Smooth muscle cell (in vitro differentiated cells): ENCODE measurements at regions not wholly inside any gene's neighbourhood (a gene's known extent, or its start where the extent isn't known, plus 50 kb on each side); places are given as distances from the start of the nearest gene placed in this dataset.

Experiments
- DNase-seq: peaks from one replicate; lab custom pipeline; 2025; ENCODE audit not compliant: unreplicated experiment; lab: John Stamatoyannopoulos, UW
- H2AFZ ChIP-seq: fragments of 200-600 bp; sonication (generic); 2 replicates; pipeline ENCODE4 v1.6.0; 2016; ENCODE audit warnings: antibody characterized with exemption, low read depth, mild to moderate bottlenecking
- H3F3A ChIP-seq: fragments of 200-600 bp; sonication (generic); 2 replicates; pipeline ENCODE4 v1.6.0; 2017; ENCODE audit warnings: antibody characterized with exemption, low read depth
- H3K27ac ChIP-seq: fragments of 200-600 bp; sonication (generic); 2 replicates; pipeline ENCODE4 v1.5.1; 2016; ENCODE audit warnings: low read depth, mild to moderate bottlenecking
- H3K27me3 ChIP-seq: fragments of 200-600 bp; sonication (generic); 2 replicates; pipeline ENCODE4 v1.6.1; 2016; ENCODE audit warnings: low read depth, mild to moderate bottlenecking
- H3K36me3 ChIP-seq: fragments of 200-600 bp; sonication (generic); 2 replicates; pipeline ENCODE4 v1.5.1; 2016; ENCODE audit warnings: low read depth
- H3K4me1 ChIP-seq: fragments of 200-600 bp; sonication (generic); 2 replicates; pipeline ENCODE4 v1.5.1; 2016; ENCODE audit warnings: low read depth
- H3K4me2 ChIP-seq: fragments of 200-600 bp; sonication (generic); 2 replicates; pipeline ENCODE4 v1.6.0; 2016; ENCODE audit warnings: mild to moderate bottlenecking
- H3K4me3 ChIP-seq: fragments of 200-600 bp; sonication (generic); 2 replicates; pipeline ENCODE4 v1.5.1; 2016; ENCODE audit warnings: mild to moderate bottlenecking
- H3K79me2 ChIP-seq: fragments of 200-600 bp; sonication (generic); 2 replicates; pipeline ENCODE4 v1.6.0; 2016; ENCODE audit warnings: low read depth, mild to moderate bottlenecking
- H3K9ac ChIP-seq: fragments of 200-600 bp; sonication (generic); 2 replicates; pipeline ENCODE4 v1.6.0; 2016; ENCODE audit warnings: low read depth
- H3K9me3 ChIP-seq: fragments of 200-600 bp; sonication (generic); replicated peaks from 2 replicates; pipeline ENCODE4 v1.5.1; 2016; ENCODE audit warnings: low read depth
- H4K20me1 ChIP-seq: fragments of 200-600 bp; sonication (generic); 2 replicates; pipeline ENCODE4 v1.6.0; 2016; ENCODE audit warnings: low read depth
- WGBS: methylation state at CpG from one replicate; pipeline ENCODE4 v1.1.7; 2016; ENCODE audit warnings: low lambda C conversion rate; 5-methylcytosine and 5-hydroxymethylcytosine counted together
- TF ChIP-seq, protein P1 (sequence below): fragments of 200-600 bp; sonication (generic); IDR thresholded peaks from 2 replicates; pipeline ENCODE4 v1.5.1; 2017; ENCODE audit warnings: borderline replicate concordance, mild to moderate bottlenecking, antibody characterized with exemption; ENCODE audit not compliant: insufficient read depth, poor library complexity, severe bottlenecking

DNA sequence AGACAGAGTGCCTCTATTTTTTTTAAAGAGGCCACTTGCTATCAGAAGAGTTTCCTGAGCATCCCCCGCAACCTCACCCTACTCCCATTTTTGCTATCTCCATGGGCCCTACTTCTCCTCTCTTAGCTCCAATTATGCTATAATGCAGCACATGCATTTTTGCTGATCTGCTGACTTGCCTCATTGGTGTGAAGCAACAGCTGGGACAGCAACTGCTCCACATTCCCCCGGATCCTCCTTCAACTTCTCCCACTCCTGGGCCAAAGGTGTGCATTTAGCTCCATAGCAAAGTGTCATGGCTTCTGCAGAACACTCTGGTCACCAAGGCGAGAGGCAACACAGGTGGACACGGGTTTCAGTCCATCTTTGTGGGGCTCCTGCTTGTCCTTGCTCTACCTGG is 56.7 kb upstream of the USP29 start:
- Histone ChIP-seq H3K4me3 (no peak overlapping the region), H2AFZ (no peak overlapping the region), H3K27ac (no peak overlapping the region), H3K9me3 (no peaks in the 10 kb centered on the region), H3K9ac (no peak overlapping the region), H3F3A (no peaks in the 10 kb centered on the region), H4K20me1 (no peaks in the 10 kb centered on the region), H3K27me3 (no peaks in the 10 kb centered on the region), H3K79me2 (no peaks in the 10 kb centered on the region), H3K4me2 (no peak overlapping the region), H3K36me3 (no peaks in the 10 kb centered on the region), H3K4me1 (no peaks in the 10 kb centered on the region)
- 58% methylated on average over 4 of the region's 4 CpGs for WGBS
- no peak for DNase-seq
- TF ChIP-seq, protein P1, sequence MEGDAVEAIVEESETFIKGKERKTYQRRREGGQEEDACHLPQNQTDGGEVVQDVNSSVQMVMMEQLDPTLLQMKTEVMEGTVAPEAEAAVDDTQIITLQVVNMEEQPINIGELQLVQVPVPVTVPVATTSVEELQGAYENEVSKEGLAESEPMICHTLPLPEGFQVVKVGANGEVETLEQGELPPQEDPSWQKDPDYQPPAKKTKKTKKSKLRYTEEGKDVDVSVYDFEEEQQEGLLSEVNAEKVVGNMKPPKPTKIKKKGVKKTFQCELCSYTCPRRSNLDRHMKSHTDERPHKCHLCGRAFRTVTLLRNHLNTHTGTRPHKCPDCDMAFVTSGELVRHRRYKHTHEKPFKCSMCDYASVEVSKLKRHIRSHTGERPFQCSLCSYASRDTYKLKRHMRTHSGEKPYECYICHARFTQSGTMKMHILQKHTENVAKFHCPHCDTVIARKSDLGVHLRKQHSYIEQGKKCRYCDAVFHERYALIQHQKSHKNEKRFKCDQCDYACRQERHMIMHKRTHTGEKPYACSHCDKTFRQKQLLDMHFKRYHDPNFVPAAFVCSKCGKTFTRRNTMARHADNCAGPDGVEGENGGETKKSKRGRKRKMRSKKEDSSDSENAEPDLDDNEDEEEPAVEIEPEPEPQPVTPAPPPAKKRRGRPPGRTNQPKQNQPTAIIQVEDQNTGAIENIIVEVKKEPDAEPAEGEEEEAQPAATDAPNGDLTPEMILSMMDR, result no peak

DNA sequence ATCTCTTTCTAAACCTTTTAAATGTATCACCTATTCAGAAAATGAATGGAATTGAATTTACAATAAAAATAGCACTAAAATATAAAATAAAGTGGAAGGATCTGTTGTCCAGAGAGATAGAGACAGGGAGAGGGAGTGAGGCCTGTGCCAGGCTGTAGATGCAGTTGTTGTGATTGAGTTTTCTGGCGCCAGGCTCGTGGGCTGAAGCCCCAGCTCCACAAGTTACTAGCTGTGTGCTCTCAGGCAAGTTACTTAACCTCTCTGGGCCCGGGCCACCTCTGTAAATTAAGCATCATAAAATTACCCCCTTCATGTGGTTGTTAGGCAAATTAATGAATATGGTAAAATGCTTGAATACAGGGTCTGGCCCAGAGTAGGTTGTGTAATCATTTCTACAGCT is 52.3 kb upstream of the USP29 start:
- Histone ChIP-seq H4K20me1 (no peaks in the 10 kb centered on the region), H3K9ac (no peak overlapping the region), H3K79me2 (no peaks in the 10 kb centered on the region), H3K27ac (no peak overlapping the region), H2AFZ (no peak overlapping the region), H3K9me3 (peaks cover 7% of the 10 kb centered on the region), H3K4me3 (no peak overlapping the region), H3K36me3 (no peaks in the 10 kb centered on the region), H3K27me3 (no peaks in the 10 kb centered on the region), H3K4me1 (no peaks in the 10 kb centered on the region), H3F3A (no peaks in the 10 kb centered on the region), H3K4me2 (no peak overlapping the region)
- DNase-seq, result no peak
- 37% methylated on average over 3 of the region's 3 CpGs for WGBS
- TF ChIP-seq, protein P1, result no peak

DNA sequence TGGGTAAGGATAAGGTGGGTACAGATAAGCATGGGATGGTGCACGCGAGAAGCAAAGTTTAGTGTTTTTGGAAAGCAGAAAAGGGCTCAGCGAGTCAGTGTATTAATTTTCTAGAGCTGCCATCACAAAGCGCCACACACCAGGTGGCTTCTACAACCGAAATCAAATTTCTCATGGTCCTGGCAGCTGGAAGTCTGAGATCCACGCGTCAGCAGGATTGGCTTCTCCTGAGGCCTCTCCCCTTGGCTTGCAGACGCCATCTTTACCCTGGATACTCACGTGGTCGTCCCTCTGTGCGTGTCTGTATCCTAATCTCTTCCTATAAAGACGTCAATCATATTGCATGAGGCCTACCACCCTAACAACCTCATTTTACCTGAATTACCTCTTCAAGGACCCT is 51.5 kb upstream of the USP29 start:
- Histone ChIP-seq H3K4me1 (no peaks in the 10 kb centered on the region), H3K9ac (no peak overlapping the region), H3F3A (no peaks in the 10 kb centered on the region), H3K79me2 (no peaks in the 10 kb centered on the region), H3K36me3 (no peaks in the 10 kb centered on the region), H3K9me3 (peaks cover 7% of the 10 kb centered on the region), H2AFZ (no peak overlapping the region), H4K20me1 (no peaks in the 10 kb centered on the region), H3K4me3 (no peak overlapping the region), H3K4me2 (no peak overlapping the region), H3K27ac (no peak overlapping the region), H3K27me3 (no peaks in the 10 kb centered on the region)
- DNase-seq, result no peak
- WGBS, result 69% methylated on average over 12 of the region's 12 CpGs
- TF ChIP-seq, protein P1, result no peak

DNA sequence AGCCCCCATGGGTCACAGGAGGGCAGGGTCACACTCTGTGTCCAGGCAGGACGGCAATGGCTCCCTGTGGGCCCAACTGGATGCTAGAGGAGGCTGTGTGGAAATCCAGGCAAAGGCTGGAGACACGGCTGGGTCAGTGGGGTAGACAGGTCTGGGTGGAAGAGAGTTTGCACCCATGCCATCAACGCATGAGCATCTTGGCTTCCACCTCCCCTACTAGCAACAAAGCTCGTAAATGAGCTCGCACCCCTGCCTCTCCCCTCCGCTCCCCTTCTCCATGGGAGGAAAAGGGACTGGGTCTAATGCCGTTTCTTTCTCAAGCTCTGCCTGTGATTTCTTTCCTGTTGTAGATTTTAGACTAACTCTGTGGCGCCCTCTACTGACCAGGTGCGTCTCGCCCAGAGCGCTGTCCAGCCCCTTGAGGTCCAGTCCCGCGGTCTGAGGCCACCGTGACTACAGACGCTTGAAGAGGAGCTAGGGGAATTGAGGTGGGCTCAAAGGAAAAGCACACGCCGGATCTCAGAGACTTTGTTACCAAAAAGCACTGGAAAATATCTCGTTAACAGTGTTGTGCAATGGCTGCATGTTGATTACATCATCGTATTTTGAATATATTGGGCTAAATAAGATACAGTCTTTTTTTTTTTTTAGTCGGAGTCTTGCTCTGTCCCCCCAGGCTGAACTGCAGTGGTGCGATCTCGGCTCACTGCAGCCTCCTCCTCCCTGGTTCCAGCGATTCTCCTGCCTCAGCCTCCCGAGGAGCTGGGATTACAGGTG is 50.7 kb upstream of the USP29 start:
- Histone ChIP-seq H3K4me1 (no peaks in the 10 kb centered on the region), H2AFZ (no peak overlapping the region), H3K27ac (no peak overlapping the region), H3K27me3 (no peaks in the 10 kb centered on the region), H4K20me1 (no peaks in the 10 kb centered on the region), H3K9ac (no peak overlapping the region), H3F3A (no peaks in the 10 kb centered on the region), H3K9me3 (peaks cover 7% of the 10 kb centered on the region), H3K79me2 (no peaks in the 10 kb centered on the region), H3K4me3 (no peak overlapping the region), H3K4me2 (no peak overlapping the region), H3K36me3 (no peaks in the 10 kb centered on the region)
- no peak for DNase-seq
- TF ChIP-seq, protein P1, result no peak
- WGBS, result 83% methylated on average over 24 of the region's 24 CpGs
